ENCODE measurements at regions not wholly inside any gene's neighbourhood (a gene's known extent, or its start where the extent isn't known, plus 50 kb on each side); places are given as distances from the start of the nearest gene placed in this dataset.

- TF ChIP-seq POLR2AphosphoS5 (IDR thresholded peaks at IDR 0.05; ENCODE audit: low read depth, low read length) (no peak), POLR2A (IDR thresholded peaks at IDR 0.05; ENCODE audit: low read depth, low read length) (no peak), SPI1 (IDR thresholded peaks at IDR 0.05; ENCODE audit: low read depth, low read length) (no peak), TAF1 (IDR thresholded peaks at IDR 0.05; ENCODE audit: low read depth, low read length) (no peak), PAX5 (IDR thresholded peaks at IDR 0.05; ENCODE audit: insufficient read depth, low read length, severe bottlenecking) (no peak)
These were observed 65.8 kb downstream of the CHST2 start for GRCh38 chr3:143185401-143185800.
